ENCODE measurements at regions not wholly inside any gene's neighbourhood (a gene's known extent, or its start where the extent isn't known, plus 50 kb on each side); places are given as distances from the start of the nearest gene placed in this dataset.

GRCh38 chr14:86346818-86347384 is 817.0 kb downstream of the FLRT2 start:
- TF ChIP-seq, protein P1, sequence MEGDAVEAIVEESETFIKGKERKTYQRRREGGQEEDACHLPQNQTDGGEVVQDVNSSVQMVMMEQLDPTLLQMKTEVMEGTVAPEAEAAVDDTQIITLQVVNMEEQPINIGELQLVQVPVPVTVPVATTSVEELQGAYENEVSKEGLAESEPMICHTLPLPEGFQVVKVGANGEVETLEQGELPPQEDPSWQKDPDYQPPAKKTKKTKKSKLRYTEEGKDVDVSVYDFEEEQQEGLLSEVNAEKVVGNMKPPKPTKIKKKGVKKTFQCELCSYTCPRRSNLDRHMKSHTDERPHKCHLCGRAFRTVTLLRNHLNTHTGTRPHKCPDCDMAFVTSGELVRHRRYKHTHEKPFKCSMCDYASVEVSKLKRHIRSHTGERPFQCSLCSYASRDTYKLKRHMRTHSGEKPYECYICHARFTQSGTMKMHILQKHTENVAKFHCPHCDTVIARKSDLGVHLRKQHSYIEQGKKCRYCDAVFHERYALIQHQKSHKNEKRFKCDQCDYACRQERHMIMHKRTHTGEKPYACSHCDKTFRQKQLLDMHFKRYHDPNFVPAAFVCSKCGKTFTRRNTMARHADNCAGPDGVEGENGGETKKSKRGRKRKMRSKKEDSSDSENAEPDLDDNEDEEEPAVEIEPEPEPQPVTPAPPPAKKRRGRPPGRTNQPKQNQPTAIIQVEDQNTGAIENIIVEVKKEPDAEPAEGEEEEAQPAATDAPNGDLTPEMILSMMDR (conservative IDR thresholded peaks at IDR 0.05; ENCODE audit: low read depth, low read length) = no peak
- no peak overlapping the region for H2AFZ ChIP-seq (ENCODE audit: low read depth)
- H3K27me3 ChIP-seq (ENCODE audit: insufficient read depth, low read depth) = no peaks in the 10 kb centered on the region
- H3K4me2 ChIP-seq = peak overlapping the region; percentile 66
- H4K20me1 ChIP-seq (ENCODE audit: insufficient read depth) = no peaks in the 10 kb centered on the region
- no peaks in the 10 kb centered on the region for H3K36me3 ChIP-seq (ENCODE audit: insufficient read depth)
- no peak overlapping the region for H3K9ac ChIP-seq
- peak overlapping the region; percentile 45; the same call in 1 of the 2 replicates for H3K27ac ChIP-seq
- H3K79me2 ChIP-seq (ENCODE audit: insufficient read depth, low read depth) = no peaks in the 10 kb centered on the region
- H3K4me3 ChIP-seq (IDR thresholded peaks at IDR 0.05; ENCODE audit: insufficient read depth, low read depth, low read length) = no peak overlapping the region
- peaks cover 29% of the 10 kb centered on the region for H3K4me1 ChIP-seq (ENCODE audit: low read depth, poor library complexity, severe bottlenecking)

GRCh38 chr14:86334355-86334754 is 804.4 kb downstream of the FLRT2 start:
- Histone ChIP-seq H3K4me1 (ENCODE audit: low read depth, poor library complexity, severe bottlenecking) (no peaks in the 10 kb centered on the region), H2AFZ (ENCODE audit: low read depth) (no peak overlapping the region), H3K27ac (no peak overlapping the region), H4K20me1 (ENCODE audit: insufficient read depth) (no peaks in the 10 kb centered on the region), H3K4me3 (IDR thresholded peaks at IDR 0.05; ENCODE audit: insufficient read depth, low read depth, low read length) (no peak overlapping the region), H3K27me3 (ENCODE audit: insufficient read depth, low read depth) (no peaks in the 10 kb centered on the region), H3K79me2 (ENCODE audit: insufficient read depth, low read depth) (no peaks in the 10 kb centered on the region), H3K4me2 (no peak overlapping the region), H3K36me3 (ENCODE audit: insufficient read depth) (no peaks in the 10 kb centered on the region), H3K9ac (no peak overlapping the region)
- TF ChIP-seq, protein P1 (conservative IDR thresholded peaks at IDR 0.05; ENCODE audit: low read depth, low read length) = no peak

DNA sequence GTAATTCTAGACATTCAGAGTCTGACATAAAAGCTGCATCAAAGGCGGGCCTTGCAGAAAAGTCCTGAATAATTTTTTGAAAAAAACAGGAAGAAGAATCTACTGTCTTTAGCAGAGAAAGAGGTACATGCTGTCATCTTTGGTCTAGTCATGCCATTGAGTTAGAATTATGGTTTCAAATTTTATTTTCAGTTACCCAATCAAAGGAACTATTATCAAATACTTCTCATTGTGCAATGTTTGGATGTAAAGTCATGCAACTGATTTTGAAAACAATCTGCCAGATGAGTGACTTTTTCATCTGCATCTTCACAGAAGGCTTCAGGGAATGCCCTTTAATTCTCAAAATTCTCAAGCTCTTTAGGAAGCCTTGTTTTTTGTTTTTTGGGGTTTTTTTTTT is 803.5 kb downstream of the FLRT2 start:
- H3K4me3 ChIP-seq (IDR thresholded peaks at IDR 0.05; ENCODE audit: insufficient read depth, low read depth, low read length) = no peak overlapping the region
- no peak overlapping the region for H3K4me2 ChIP-seq
- no peaks in the 10 kb centered on the region for H4K20me1 ChIP-seq (ENCODE audit: insufficient read depth)
- no peak overlapping the region for H3K9ac ChIP-seq
- H3K36me3 ChIP-seq (ENCODE audit: insufficient read depth) = no peaks in the 10 kb centered on the region
- H3K27ac ChIP-seq = no peak overlapping the region
- no peaks in the 10 kb centered on the region for H3K79me2 ChIP-seq (ENCODE audit: insufficient read depth, low read depth)
- no peak overlapping the region for H2AFZ ChIP-seq (ENCODE audit: low read depth)
- no peaks in the 10 kb centered on the region for H3K4me1 ChIP-seq (ENCODE audit: low read depth, poor library complexity, severe bottlenecking)
- no peaks in the 10 kb centered on the region for H3K27me3 ChIP-seq (ENCODE audit: insufficient read depth, low read depth)
- TF ChIP-seq, protein P1 (conservative IDR thresholded peaks at IDR 0.05; ENCODE audit: low read depth, low read length) = no peak

GRCh38 chr14:86331341-86331740 is 801.4 kb downstream of the FLRT2 start:
- Histone ChIP-seq H2AFZ (ENCODE audit: low read depth) (no peak overlapping the region), H3K27me3 (ENCODE audit: insufficient read depth, low read depth) (no peaks in the 10 kb centered on the region), H3K4me1 (ENCODE audit: low read depth, poor library complexity, severe bottlenecking) (no peaks in the 10 kb centered on the region), H3K9ac (no peak overlapping the region), H4K20me1 (ENCODE audit: insufficient read depth) (no peaks in the 10 kb centered on the region), H3K4me3 (IDR thresholded peaks at IDR 0.05; ENCODE audit: insufficient read depth, low read depth, low read length) (no peak overlapping the region), H3K79me2 (ENCODE audit: insufficient read depth, low read depth) (no peaks in the 10 kb centered on the region), H3K27ac (no peak overlapping the region), H3K4me2 (no peak overlapping the region), H3K36me3 (ENCODE audit: insufficient read depth) (no peaks in the 10 kb centered on the region)
- TF ChIP-seq, protein P1 (conservative IDR thresholded peaks at IDR 0.05; ENCODE audit: low read depth, low read length) = no peak

Data from KMS-11 (cell line).